ENCODE measurements at regions not wholly inside any gene's neighbourhood (a gene's known extent, or its start where the extent isn't known, plus 50 kb on each side); places are given as distances from the start of the nearest gene placed in this dataset.

DNA sequence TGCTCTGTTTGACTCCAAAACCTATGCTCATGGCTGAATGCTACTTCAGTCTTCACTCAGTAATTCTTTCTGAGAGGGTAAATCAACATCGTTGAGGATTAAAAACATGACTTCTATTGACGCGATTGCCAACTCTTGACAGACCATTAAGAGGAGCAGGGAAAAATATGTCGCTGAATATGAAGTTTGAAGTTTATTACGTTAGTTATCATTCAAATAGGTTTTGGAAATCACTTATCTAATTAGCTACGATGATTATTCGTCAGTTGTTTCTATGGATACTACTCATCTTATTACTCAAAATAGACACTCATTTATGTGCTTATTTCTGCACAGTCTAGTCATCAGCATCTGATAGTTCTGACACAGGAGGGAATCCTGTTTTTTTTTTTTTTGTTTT, 279.2 kb upstream of the TBL1XR1 start:
- DNase-seq (ENCODE audit: low spot score), result no peak
- no TSS peak for BruUV-seq (replicated peaks)
- Histone ChIP-seq H3K4me2 (ENCODE audit: low read depth, low read length) (no peak overlapping the region), H3K27me3 (ENCODE audit: control insufficient read depth in 1 of 2, insufficient read depth in 2 of 2, low read length in 2 of 2) (no peaks in the 10 kb centered on the region), H3K4me1 (ENCODE audit: insufficient read depth, low read length) (peaks cover 43% of the 10 kb centered on the region), H3K36me3 (replicated peaks in 1 of 2; ENCODE audit: control insufficient read depth in 1 of 2, insufficient read depth in 2 of 2, low read length in 2 of 2) (no peaks in the 10 kb centered on the region), H3K79me2 (ENCODE audit: insufficient read depth, low read length) (no peaks in the 10 kb centered on the region), H3K9ac (ENCODE audit: insufficient read depth, low read depth, low read length) (no peak overlapping the region), H4K20me1 (ENCODE audit: insufficient read depth, low read length) (no peaks in the 10 kb centered on the region), H3K4me3 (replicated peaks in 1 of 3; ENCODE audit: insufficient read depth in 1 of 3, low read depth in 2 of 3, low read length in 3 of 3) (no peak overlapping the region), H3K9me3 (ENCODE audit: low read length) (no peaks in the 10 kb centered on the region), H3K27ac (ENCODE audit: extremely low read length, insufficient read depth, low read length) (no peak overlapping the region), H2AFZ (ENCODE audit: low read length) (no peak overlapping the region)
- intact Hi-C loops (cut with micrococcal nuclease; ENCODE audit: unreplicated experiment), result loop anchor here (10.0 kb wide), 1 partner anchor 422 kb away; no protein-coding TSS in a partner anchor
- ChIA-PET CTCF (ENCODE audit: low intra/inter-chr PET ratio, low total read pairs) (no interaction called here), POLR2A (no interaction called here)
- WGBS (ENCODE audit: low lambda C conversion rate), result 83% methylated on average over 7 of the region's 7 CpGs
- in situ Hi-C loops (cut with HindIII; ENCODE audit: extremely low pct_ligation_motif_present, low pct_unique_long_range_greater_than_20kb), result no loop called here
- TF ChIP-seq MED8 (CRISPR knock-in tag; IDR thresholded peaks at IDR 0.05; ENCODE audit: insufficient replicate concordance) (no peak), SRSF4 (IDR thresholded peaks at IDR 0.05; ENCODE audit: low read depth, low read length, poor library complexity, severe bottlenecking) (no peak)
- no peak for FAIRE-seq
- no peak for ATAC-seq

DNA sequence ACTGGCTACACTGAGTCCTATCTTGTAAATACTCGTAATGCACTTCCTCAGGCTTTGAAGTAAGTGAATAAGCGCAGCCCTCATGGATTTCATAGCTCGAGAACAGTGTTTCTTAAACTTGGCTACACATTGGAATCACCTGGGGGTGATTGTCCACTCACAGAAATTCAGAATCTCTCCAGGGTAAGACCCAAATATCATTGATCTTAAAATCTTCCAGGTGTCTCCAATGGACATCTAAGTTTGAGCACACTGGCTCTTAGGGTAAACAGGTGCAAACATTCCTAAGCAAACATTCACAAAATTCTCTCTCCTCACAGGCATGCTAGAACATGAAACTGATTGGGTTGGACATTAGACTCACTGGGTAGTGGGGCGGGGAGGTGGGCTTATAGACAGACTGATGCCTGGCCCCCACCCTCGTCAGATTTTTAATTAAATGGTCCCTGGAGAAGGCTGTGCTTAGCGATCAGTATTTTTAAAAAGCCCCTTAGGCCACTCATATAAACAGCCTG, 279.7 kb upstream of the TBL1XR1 start:
- FAIRE-seq, result no peak
- H3K27ac ChIP-seq (ENCODE audit: extremely low read length, insufficient read depth, low read length), result no peak overlapping the region
- H4K20me1 ChIP-seq (ENCODE audit: insufficient read depth, low read length), result no peaks in the 10 kb centered on the region
- peaks cover 44% of the 10 kb centered on the region for H3K4me1 ChIP-seq (ENCODE audit: insufficient read depth, low read length)
- no peak overlapping the region for H3K4me2 ChIP-seq (ENCODE audit: low read depth, low read length)
- no peak for ATAC-seq
- no peaks in the 10 kb centered on the region for H3K9me3 ChIP-seq (ENCODE audit: low read length)
- no peak for DNase-seq (ENCODE audit: low spot score)
- no TSS peak for BruUV-seq (replicated peaks)
- ChIA-PET POLR2A (no interaction called here), CTCF (ENCODE audit: low intra/inter-chr PET ratio, low total read pairs) (no interaction called here)
- H3K27me3 ChIP-seq (ENCODE audit: control insufficient read depth in 1 of 2, insufficient read depth in 2 of 2, low read length in 2 of 2), result no peaks in the 10 kb centered on the region
- no peak overlapping the region for H2AFZ ChIP-seq (ENCODE audit: low read length)
- H3K36me3 ChIP-seq (replicated peaks in 1 of 2; ENCODE audit: control insufficient read depth in 1 of 2, insufficient read depth in 2 of 2, low read length in 2 of 2), result no peaks in the 10 kb centered on the region
- WGBS (ENCODE audit: low lambda C conversion rate), result 66% methylated on average over 6 of the region's 6 CpGs
- H3K4me3 ChIP-seq (replicated peaks in 1 of 3; ENCODE audit: insufficient read depth in 1 of 3, low read depth in 2 of 3, low read length in 3 of 3), result no peak overlapping the region
- intact Hi-C loops (cut with micrococcal nuclease; ENCODE audit: unreplicated experiment), result loop anchor here (10.0 kb wide), 1 partner anchor 422 kb away; no protein-coding TSS in a partner anchor
- no peak overlapping the region for H3K9ac ChIP-seq (ENCODE audit: insufficient read depth, low read depth, low read length)
- H3K79me2 ChIP-seq (ENCODE audit: insufficient read depth, low read length), result no peaks in the 10 kb centered on the region
- in situ Hi-C loops (cut with HindIII; ENCODE audit: extremely low pct_ligation_motif_present, low pct_unique_long_range_greater_than_20kb), result no loop called here
- TF ChIP-seq SETDB1 (CRISPR knock-in tag; IDR thresholded peaks at IDR 0.05; ENCODE audit: borderline replicate concordance) (no peak), RFX1 (IDR thresholded peaks at IDR 0.05) (no peak), REL (CRISPR knock-in tag; conservative IDR thresholded peaks at IDR 0.05) (no peak), HOXD1 (CRISPR knock-in tag; IDR thresholded peaks at IDR 0.05) (no peak)
- TF ChIP-seq, protein P1, sequence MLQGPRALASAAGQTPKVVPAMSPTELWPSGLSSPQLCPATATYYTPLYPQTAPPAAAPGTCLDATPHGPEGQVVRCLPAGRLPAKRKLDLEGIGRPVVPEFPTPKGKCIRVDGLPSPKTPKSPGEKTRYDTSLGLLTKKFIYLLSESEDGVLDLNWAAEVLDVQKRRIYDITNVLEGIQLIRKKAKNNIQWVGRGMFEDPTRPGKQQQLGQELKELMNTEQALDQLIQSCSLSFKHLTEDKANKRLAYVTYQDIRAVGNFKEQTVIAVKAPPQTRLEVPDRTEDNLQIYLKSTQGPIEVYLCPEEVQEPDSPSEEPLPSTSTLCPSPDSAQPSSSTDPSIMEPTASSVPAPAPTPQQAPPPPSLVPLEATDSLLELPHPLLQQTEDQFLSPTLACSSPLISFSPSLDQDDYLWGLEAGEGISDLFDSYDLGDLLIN (CRISPR knock-in tag; IDR thresholded peaks at IDR 0.05; ENCODE audit: borderline replicate concordance), result no peak
- TF ChIP-seq, protein P2, sequence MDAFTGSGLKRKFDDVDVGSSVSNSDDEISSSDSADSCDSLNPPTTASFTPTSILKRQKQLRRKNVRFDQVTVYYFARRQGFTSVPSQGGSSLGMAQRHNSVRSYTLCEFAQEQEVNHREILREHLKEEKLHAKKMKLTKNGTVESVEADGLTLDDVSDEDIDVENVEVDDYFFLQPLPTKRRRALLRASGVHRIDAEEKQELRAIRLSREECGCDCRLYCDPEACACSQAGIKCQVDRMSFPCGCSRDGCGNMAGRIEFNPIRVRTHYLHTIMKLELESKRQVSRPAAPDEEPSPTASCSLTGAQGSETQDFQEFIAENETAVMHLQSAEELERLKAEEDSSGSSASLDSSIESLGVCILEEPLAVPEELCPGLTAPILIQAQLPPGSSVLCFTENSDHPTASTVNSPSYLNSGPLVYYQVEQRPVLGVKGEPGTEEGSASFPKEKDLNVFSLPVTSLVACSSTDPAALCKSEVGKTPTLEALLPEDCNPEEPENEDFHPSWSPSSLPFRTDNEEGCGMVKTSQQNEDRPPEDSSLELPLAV (CRISPR knock-in tag; conservative IDR thresholded peaks at IDR 0.05; ENCODE audit: low read depth), result no peak
- TF ChIP-seq, protein P3, sequence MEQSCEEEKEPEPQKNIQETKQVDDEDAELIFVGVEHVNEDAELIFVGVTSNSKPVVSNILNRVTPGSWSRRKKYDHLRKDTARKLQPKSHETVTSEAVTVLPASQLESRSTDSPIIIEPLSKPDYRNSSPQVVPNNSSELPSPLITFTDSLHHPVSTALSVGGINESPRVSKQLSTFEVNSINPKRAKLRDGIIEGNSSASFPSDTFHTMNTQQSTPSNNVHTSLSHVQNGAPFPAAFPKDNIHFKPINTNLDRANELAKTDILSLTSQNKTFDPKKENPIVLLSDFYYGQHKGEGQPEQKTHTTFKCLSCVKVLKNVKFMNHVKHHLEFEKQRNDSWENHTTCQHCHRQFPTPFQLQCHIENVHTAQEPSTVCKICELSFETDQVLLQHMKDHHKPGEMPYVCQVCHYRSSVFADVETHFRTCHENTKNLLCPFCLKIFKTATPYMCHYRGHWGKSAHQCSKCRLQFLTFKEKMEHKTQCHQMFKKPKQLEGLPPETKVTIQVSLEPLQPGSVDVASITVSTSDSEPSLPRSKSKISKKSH (CRISPR knock-in tag; IDR thresholded peaks at IDR 0.05; ENCODE audit: borderline replicate concordance), result no peak
- TF ChIP-seq, protein P4, sequence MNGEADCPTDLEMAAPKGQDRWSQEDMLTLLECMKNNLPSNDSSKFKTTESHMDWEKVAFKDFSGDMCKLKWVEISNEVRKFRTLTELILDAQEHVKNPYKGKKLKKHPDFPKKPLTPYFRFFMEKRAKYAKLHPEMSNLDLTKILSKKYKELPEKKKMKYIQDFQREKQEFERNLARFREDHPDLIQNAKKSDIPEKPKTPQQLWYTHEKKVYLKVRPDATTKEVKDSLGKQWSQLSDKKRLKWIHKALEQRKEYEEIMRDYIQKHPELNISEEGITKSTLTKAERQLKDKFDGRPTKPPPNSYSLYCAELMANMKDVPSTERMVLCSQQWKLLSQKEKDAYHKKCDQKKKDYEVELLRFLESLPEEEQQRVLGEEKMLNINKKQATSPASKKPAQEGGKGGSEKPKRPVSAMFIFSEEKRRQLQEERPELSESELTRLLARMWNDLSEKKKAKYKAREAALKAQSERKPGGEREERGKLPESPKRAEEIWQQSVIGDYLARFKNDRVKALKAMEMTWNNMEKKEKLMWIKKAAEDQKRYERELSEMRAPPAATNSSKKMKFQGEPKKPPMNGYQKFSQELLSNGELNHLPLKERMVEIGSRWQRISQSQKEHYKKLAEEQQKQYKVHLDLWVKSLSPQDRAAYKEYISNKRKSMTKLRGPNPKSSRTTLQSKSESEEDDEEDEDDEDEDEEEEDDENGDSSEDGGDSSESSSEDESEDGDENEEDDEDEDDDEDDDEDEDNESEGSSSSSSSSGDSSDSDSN (CRISPR knock-in tag; IDR thresholded peaks at IDR 0.05), result no peak
